Glutamatergic neuron (in vitro differentiated cells): ENCODE measurements at regions not wholly inside any gene's neighbourhood (a gene's known extent, or its start where the extent isn't known, plus 50 kb on each side); places are given as distances from the start of the nearest gene placed in this dataset.

Experiments used
- DNase-seq: peaks from one replicate; pipeline ENCODE4 v3.0.0; 2022
- H3K27ac Mint-ChIP-seq: one replicate; pipeline ENCODE4 v1.8.0; 2020; ENCODE audit warnings: mild to moderate bottlenecking, mixed read lengths, inconsistent platforms; ENCODE audit not compliant: unreplicated experiment
- H3K27me3 Mint-ChIP-seq: one replicate; pipeline ENCODE4 v1.8.0; 2020; ENCODE audit warnings: mild to moderate bottlenecking, moderate library complexity, mixed read lengths, inconsistent platforms; ENCODE audit not compliant: unreplicated experiment
- H3K36me3 Mint-ChIP-seq: one replicate; pipeline ENCODE4 v1.8.0; 2020; ENCODE audit warnings: mild to moderate bottlenecking, mixed read lengths, inconsistent platforms; ENCODE audit not compliant: unreplicated experiment
- H3K4me1 Mint-ChIP-seq: one replicate; pipeline ENCODE4 v1.8.0; 2020; ENCODE audit warnings: mild to moderate bottlenecking, low read depth, mixed read lengths, inconsistent platforms; ENCODE audit not compliant: unreplicated experiment
- H3K4me3 Mint-ChIP-seq: one replicate; pipeline ENCODE4 v1.8.0; 2020; ENCODE audit warnings: mild to moderate bottlenecking, mixed read lengths, inconsistent platforms; ENCODE audit not compliant: unreplicated experiment
- H3K9me3 Mint-ChIP-seq: one replicate; pipeline ENCODE4 v1.8.0; 2020; ENCODE audit warnings: mild to moderate bottlenecking, moderate library complexity, mixed read lengths, inconsistent platforms; ENCODE audit not compliant: unreplicated experiment
- CTCF ChIP-seq: fragments of 200-600 bp; sonication (generic); IDR thresholded peaks from one replicate; pipeline ENCODE4 v1.5.0; 2021; ENCODE audit not compliant: partially characterized antibody, unreplicated experiment

DNA sequence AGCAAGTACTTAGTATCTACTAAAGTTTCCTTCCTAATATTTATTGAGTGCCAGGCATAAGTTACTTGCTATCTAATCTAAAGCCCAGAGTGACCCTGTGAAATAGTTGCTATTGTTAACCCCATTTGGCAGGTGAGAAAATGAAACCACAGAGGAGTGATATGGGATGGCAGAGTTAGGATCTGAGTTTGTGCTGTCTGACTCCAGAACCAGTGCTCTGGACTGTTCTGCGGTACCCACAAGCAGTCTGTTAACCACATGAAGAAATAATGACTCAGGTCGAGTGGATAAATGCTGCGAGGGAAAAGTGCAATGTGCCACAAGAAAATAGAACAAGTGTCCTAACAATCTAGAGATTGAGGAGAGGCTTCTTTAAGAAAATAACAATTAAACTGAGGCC lies 60.7 kb upstream of the GZMB start:
- no peak for DNase-seq
- Mint-ChIP-seq H3K4me3 (no peak overlapping the region), H3K9me3 (no peaks in the 10 kb centered on the region), H3K27ac (no peak overlapping the region), H3K4me1 (peaks cover 12% of the 10 kb centered on the region), H3K27me3 (peaks cover 3% of the 10 kb centered on the region), H3K36me3 (no peaks in the 10 kb centered on the region)
- no peak for TF ChIP-seq CTCF

GRCh38 chr14:24693983-24694382 lies 60.0 kb upstream of the GZMB start:
- Mint-ChIP-seq H3K27ac (no peak overlapping the region), H3K4me3 (no peak overlapping the region), H3K4me1 (peaks cover 12% of the 10 kb centered on the region), H3K27me3 (peaks cover 3% of the 10 kb centered on the region), H3K9me3 (no peaks in the 10 kb centered on the region), H3K36me3 (no peaks in the 10 kb centered on the region)
- TF ChIP-seq CTCF = no peak
- DNase-seq = no peak

GRCh38 chr14:24693353-24693737 lies 59.4 kb upstream of the GZMB start:
- H3K4me1 Mint-ChIP-seq = peaks cover 12% of the 10 kb centered on the region
- no peaks in the 10 kb centered on the region for H3K36me3 Mint-ChIP-seq
- no peak for TF ChIP-seq CTCF
- H3K27ac Mint-ChIP-seq = no peak overlapping the region
- H3K27me3 Mint-ChIP-seq = peaks cover 3% of the 10 kb centered on the region
- no peak overlapping the region for H3K4me3 Mint-ChIP-seq
- DNase-seq = no peak
- H3K9me3 Mint-ChIP-seq = no peaks in the 10 kb centered on the region

DNA sequence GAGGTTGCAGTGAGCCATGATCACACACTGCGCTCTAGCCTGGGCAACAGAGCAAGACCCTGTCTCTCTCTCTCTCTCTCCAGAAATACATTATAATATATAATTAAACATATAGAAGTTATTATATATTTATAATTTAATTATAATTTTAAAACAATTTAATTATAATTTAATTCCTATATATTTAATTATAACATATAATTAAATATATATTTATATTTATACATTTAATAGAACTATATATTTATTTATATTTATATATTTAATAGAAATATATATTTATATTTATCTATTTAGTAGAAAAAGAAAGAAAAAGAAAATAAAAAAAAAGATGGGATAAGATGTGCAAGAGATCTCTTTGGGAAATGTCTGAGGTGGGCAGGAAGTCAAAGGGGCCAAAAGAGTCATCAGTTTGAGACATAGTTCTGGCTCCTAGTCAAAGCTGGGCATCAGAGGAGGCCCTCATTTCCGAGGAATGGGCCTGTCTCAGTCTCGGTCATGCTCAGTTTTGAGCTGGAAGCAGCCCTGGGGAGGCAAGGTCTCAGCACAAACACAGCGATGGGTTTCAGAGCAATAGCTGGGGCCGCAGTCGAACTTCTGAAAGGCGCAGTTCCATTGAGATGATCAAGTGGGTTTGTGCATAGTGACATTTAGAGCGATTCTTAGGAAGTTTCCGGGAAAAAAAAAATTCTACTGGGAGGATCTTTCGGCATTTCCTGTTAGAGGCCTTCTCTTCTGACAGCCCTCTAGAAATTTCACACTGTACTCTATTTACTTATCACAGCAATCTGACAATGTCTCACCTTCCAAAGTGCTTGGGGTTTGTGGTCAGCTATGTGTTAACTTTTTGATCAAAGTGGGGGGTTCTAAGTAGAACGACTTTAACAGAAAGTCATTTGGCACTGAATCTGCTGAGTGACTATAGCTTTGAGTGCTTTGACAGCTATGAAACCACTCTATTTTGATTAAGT lies 58.7 kb upstream of the GZMB start:
- no peak overlapping the region for H3K27ac Mint-ChIP-seq
- no peak overlapping the region for H3K4me3 Mint-ChIP-seq
- no peak for TF ChIP-seq CTCF
- no peaks in the 10 kb centered on the region for H3K36me3 Mint-ChIP-seq
- DNase-seq = no peak
- H3K9me3 Mint-ChIP-seq = no peaks in the 10 kb centered on the region
- peaks cover 12% of the 10 kb centered on the region for H3K4me1 Mint-ChIP-seq
- H3K27me3 Mint-ChIP-seq = peaks cover 3% of the 10 kb centered on the region

DNA sequence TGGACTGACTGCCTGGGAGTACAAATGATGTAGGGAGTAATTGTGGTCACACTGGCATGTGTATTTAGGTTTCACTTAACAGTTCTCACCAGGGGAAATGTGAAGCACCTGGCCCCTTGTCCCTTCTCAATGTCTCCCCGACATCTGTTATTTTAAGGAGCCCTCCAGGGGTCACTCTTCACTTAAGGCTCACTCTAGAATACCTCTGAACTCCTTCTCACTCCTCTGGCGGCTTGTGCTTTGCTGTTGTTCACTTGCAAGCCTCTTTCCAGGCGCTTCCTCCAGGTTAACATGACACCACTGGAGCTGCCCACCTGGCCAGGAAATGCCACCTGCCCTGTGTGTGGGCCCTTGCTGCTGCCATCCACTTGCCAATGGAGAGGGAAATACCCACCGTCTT lies 56.5 kb upstream of the GZMB start:
- no peak for TF ChIP-seq CTCF
- no peak for DNase-seq

More for the DNA sequence above, 56.5 kb upstream of the GZMB start:
- Mint-ChIP-seq H3K27me3 (peaks cover 3% of the 10 kb centered on the region), H3K4me1 (peaks cover 12% of the 10 kb centered on the region), H3K9me3 (no peaks in the 10 kb centered on the region), H3K27ac (no peak overlapping the region), H3K36me3 (no peaks in the 10 kb centered on the region), H3K4me3 (no peak overlapping the region)
